KMS-11 (cell line): ENCODE measurements at regions not wholly inside any gene's neighbourhood (a gene's known extent, or its start where the extent isn't known, plus 50 kb on each side); places are given as distances from the start of the nearest gene placed in this dataset.

ENCODE experiments used
- H2AFZ ChIP-seq: fragments of 200-600 bp; sonication (generic); 2 replicates; pipeline ENCODE4 v1.6.1; 2016; ENCODE audit warnings: antibody characterized with exemption, mixed run types, low read depth
- H3K27ac ChIP-seq: fragments of 200-600 bp; sonication (generic); 2 replicates; pipeline ENCODE4 v1.6.1; 2016; ENCODE audit warnings: mild to moderate bottlenecking, mixed run types
- H3K27me3 ChIP-seq: fragments of 200-600 bp; sonication (generic); 2 replicates; pipeline ENCODE4 v1.6.1; 2017; ENCODE audit warnings: mild to moderate bottlenecking, low read depth, mixed run types, moderate library complexity; ENCODE audit not compliant: insufficient read depth
- H3K36me3 ChIP-seq: fragments of 200-600 bp; sonication (generic); 2 replicates; pipeline ENCODE4 v1.6.1; 2017; ENCODE audit warnings: mild to moderate bottlenecking, mixed run types; ENCODE audit not compliant: insufficient read depth
- H3K4me1 ChIP-seq: fragments of 200-600 bp; sonication (generic); 2 replicates; pipeline ENCODE4 v1.6.1; 2016; ENCODE audit warnings: mild to moderate bottlenecking, low read depth, mixed run types; ENCODE audit not compliant: poor library complexity, severe bottlenecking
- H3K4me2 ChIP-seq: fragments of 200-600 bp; sonication (generic); 2 replicates; pipeline ENCODE4 v1.7.0; 2016; ENCODE audit warnings: mild to moderate bottlenecking, mixed run types
- H3K4me3 ChIP-seq: fragments of 200-600 bp; sonication (generic); IDR thresholded peaks from 2 replicates; pipeline ENCODE4 v1.6.1; 2017; ENCODE audit warnings: low read depth, low read length, mixed read lengths; ENCODE audit not compliant: insufficient read depth
- H3K79me2 ChIP-seq: fragments of 200-600 bp; sonication (generic); 2 replicates; pipeline ENCODE4 v1.6.1; 2016; ENCODE audit warnings: low read depth, mixed run types; ENCODE audit not compliant: insufficient read depth
- H3K9ac ChIP-seq: fragments of 200-600 bp; sonication (generic); 2 replicates; pipeline ENCODE4 v1.6.1; 2016; ENCODE audit warnings: mild to moderate bottlenecking, mixed run types
- H4K20me1 ChIP-seq: fragments of 200-600 bp; sonication (generic); 2 replicates; pipeline ENCODE4 v1.6.1; 2016; ENCODE audit warnings: mild to moderate bottlenecking, mixed run types; ENCODE audit not compliant: insufficient read depth
- TF ChIP-seq, protein P1 (sequence below): fragments of 200-600 bp; sonication (generic); conservative IDR thresholded peaks from 2 replicates; pipeline ENCODE4 v1.6.1; 2017; ENCODE audit warnings: low read depth, mild to moderate bottlenecking, antibody characterized with exemption, low read length, moderate library complexity, mixed read lengths

DNA sequence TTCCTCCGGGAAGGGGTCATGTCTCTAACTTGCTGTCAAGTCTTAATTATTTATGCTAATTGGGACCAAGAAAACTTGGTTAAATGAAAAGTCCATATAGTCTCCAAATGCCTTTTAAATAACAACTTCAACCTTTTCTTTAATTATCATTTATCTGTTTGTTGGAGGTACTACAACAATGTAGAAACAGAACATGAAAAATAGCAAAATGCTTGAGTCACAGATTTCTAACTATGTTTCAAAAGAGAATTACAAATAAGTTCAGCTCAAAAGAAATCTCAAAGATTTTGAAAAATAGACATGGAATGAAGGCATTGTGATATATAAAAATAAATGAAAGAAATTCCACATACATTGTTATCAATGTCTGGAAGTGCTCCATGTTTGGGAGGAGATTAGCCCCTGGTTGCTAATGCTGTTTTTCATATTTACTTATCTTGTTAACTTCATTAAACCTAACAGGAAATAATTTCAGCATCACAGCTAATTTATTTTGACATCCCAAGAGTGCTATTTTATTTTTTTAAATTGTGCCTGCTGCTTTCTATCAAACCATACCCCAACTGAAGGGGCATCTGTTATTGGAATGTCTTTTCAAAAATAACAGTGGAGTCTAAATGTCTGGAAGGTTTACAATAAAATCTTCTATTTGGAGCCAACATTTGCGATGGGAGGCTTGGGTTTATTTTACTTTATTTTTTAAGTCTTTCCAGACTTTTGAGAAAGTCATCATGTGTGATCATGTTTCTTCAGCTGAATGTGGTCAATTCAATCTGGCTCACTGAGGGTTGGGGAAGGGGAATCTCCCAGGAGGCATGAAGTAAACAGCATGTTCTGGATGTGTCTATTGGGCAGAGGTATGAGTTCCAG lies 53.1 kb upstream of the ANKRD55 start:
- H3K36me3 ChIP-seq = no peaks in the 10 kb centered on the region
- H3K4me3 ChIP-seq = no peak overlapping the region
- H4K20me1 ChIP-seq = no peaks in the 10 kb centered on the region
- no peak overlapping the region for H3K9ac ChIP-seq
- no peaks in the 10 kb centered on the region for H3K4me1 ChIP-seq
- no peak overlapping the region for H2AFZ ChIP-seq
- no peaks in the 10 kb centered on the region for H3K79me2 ChIP-seq
- H3K27ac ChIP-seq = no peak overlapping the region
- no peaks in the 10 kb centered on the region for H3K27me3 ChIP-seq
- TF ChIP-seq, protein P1, sequence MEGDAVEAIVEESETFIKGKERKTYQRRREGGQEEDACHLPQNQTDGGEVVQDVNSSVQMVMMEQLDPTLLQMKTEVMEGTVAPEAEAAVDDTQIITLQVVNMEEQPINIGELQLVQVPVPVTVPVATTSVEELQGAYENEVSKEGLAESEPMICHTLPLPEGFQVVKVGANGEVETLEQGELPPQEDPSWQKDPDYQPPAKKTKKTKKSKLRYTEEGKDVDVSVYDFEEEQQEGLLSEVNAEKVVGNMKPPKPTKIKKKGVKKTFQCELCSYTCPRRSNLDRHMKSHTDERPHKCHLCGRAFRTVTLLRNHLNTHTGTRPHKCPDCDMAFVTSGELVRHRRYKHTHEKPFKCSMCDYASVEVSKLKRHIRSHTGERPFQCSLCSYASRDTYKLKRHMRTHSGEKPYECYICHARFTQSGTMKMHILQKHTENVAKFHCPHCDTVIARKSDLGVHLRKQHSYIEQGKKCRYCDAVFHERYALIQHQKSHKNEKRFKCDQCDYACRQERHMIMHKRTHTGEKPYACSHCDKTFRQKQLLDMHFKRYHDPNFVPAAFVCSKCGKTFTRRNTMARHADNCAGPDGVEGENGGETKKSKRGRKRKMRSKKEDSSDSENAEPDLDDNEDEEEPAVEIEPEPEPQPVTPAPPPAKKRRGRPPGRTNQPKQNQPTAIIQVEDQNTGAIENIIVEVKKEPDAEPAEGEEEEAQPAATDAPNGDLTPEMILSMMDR = no peak
- H3K4me2 ChIP-seq = no peak overlapping the region

DNA sequence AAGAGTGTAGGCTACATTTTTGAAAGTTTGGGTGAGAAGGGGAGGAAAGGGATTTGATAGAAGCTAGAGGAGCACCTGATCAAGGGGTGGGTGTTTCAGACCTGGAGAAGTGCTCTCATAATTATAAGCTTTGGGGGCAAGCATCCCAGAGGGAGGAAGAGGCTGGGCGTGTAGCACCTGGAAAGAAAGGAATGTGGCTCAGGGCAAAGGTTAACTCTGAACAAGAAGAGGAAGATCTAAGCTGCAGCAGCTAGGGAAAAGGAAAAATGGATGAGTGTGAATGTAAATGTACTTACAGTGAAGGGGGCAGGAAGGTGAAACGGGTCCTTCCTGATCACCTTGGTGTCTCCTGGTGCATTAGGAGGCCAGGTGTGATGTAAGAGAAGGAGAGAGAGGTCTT lies 49.8 kb upstream of the ANKRD55 start:
- Histone ChIP-seq H3K79me2 (no peaks in the 10 kb centered on the region), H3K27ac (no peak overlapping the region), H3K27me3 (no peaks in the 10 kb centered on the region), H3K4me1 (no peaks in the 10 kb centered on the region), H4K20me1 (no peaks in the 10 kb centered on the region), H3K36me3 (no peaks in the 10 kb centered on the region), H3K4me2 (no peak overlapping the region), H2AFZ (no peak overlapping the region), H3K4me3 (no peak overlapping the region), H3K9ac (no peak overlapping the region)
- TF ChIP-seq, protein P1 = no peak
